Neuronal stem cell (in vitro differentiated cells): ENCODE measurements at regions not wholly inside any gene's neighbourhood (a gene's known extent, or its start where the extent isn't known, plus 50 kb on each side); places are given as distances from the start of the nearest gene placed in this dataset.

ENCODE experiments used
- DNase-seq: peaks from one replicate; pipeline ENCODE4 v3.0.0-alpha.2; 2013; ENCODE audit warnings: low spot score
- H2AFZ ChIP-seq: one replicate; pipeline ENCODE4 v1.6.1; 2013; ENCODE audit warnings: mild to moderate bottlenecking, low read length, inconsistent platforms
- H2AK5ac ChIP-seq: 2 replicates; pipeline ENCODE4 v1.6.1; 2013; ENCODE audit warnings: low read depth, mild to moderate bottlenecking, inconsistent platforms, low read length, moderate library complexity, mixed read lengths
- H2BK120ac ChIP-seq: 2 replicates; pipeline ENCODE4 v1.6.1; 2013; ENCODE audit warnings: low read depth, mild to moderate bottlenecking, inconsistent platforms, low read length, moderate library complexity, mixed read lengths
- H2BK12ac ChIP-seq: one replicate; pipeline ENCODE4 v1.6.1; 2013; ENCODE audit warnings: low read length, inconsistent platforms
- H2BK15ac ChIP-seq: 2 replicates; pipeline ENCODE4 v1.6.1; 2013; ENCODE audit warnings: mild to moderate bottlenecking, low read length, inconsistent platforms, mixed read lengths
- H2BK5ac ChIP-seq: one replicate; pipeline ENCODE4 v1.6.1; 2013; ENCODE audit warnings: inconsistent platforms, mild to moderate bottlenecking, low read length, moderate library complexity
- H3K14ac ChIP-seq: one replicate; pipeline ENCODE4 v1.6.1; 2013; ENCODE audit warnings: low read length, inconsistent platforms
- H3K18ac ChIP-seq: 2 replicates; pipeline ENCODE4 v1.6.1; 2013; ENCODE audit warnings: low read length, inconsistent platforms
- H3K23ac ChIP-seq: 2 replicates; pipeline ENCODE4 v1.6.1; 2013; ENCODE audit warnings: low read depth, mild to moderate bottlenecking, mixed read lengths, low read length, inconsistent platforms; ENCODE audit not compliant: poor library complexity
- H3K27ac ChIP-seq: replicated peaks from 3 replicates; pipeline ENCODE4 v1.5.1; 2013; ENCODE audit warnings: low read length, inconsistent platforms
- H3K27me3 ChIP-seq, 3 experiments: 2 replicates each; pipeline ENCODE4 v1.6.1; 2013; ENCODE audit warnings: low read length in 3 of 3, mild to moderate bottlenecking in 2 of 3, inconsistent platforms in 1 of 3, low read depth in 1 of 3, mixed read lengths in 1 of 3, moderate library complexity in 1 of 3; ENCODE audit not compliant: control insufficient read depth in 3 of 3, insufficient read depth in 3 of 3
- H3K36me3 ChIP-seq, 2 donors: replicated peaks in 1 of 2; 2 replicates each; pipeline ENCODE4 v1.6.1; 2013; ENCODE audit warnings: low read length in 2 of 2; ENCODE audit not compliant: control insufficient read depth in 2 of 2, insufficient read depth in 2 of 2
- H3K4ac ChIP-seq: 2 replicates; pipeline ENCODE4 v1.6.1; 2013; ENCODE audit warnings: inconsistent platforms, mild to moderate bottlenecking, low read length, moderate library complexity
- H3K4me1 ChIP-seq, 2 donors: 1 replicate in 1 of 2; 2 replicates in 1 of 2; pipeline ENCODE4 v1.6.1; 2013; ENCODE audit warnings: low read length in 2 of 2, low read depth in 1 of 2; ENCODE audit not compliant: control insufficient read depth in 2 of 2, insufficient read depth in 1 of 2
- H3K4me2 ChIP-seq: one replicate; pipeline ENCODE4 v1.6.1; 2013; ENCODE audit warnings: mild to moderate bottlenecking, low read length, inconsistent platforms; ENCODE audit not compliant: insufficient read depth, poor library complexity, severe bottlenecking
- H3K4me3 ChIP-seq, 2 donors: 2 replicates each; pipeline ENCODE4 v1.5.1; 2013; ENCODE audit warnings: low read length in 2 of 2, mild to moderate bottlenecking in 2 of 2, inconsistent platforms in 1 of 2, moderate library complexity in 1 of 2
- H3K79me1 ChIP-seq: one replicate; pipeline ENCODE4 v1.6.1; 2013; ENCODE audit warnings: low read depth, mild to moderate bottlenecking, inconsistent platforms, low read length, moderate library complexity
- H3K9ac ChIP-seq: one replicate; pipeline ENCODE4 v1.6.1; 2013; ENCODE audit warnings: mild to moderate bottlenecking, low read depth, low read length, inconsistent platforms; ENCODE audit not compliant: poor library complexity
- H3K9me3 ChIP-seq, 2 donors: replicated peaks in 1 of 2; 2 replicates each; pipeline versions ENCODE3 to v1.6.1; 2013; ENCODE audit warnings: low read length in 2 of 2, mild to moderate bottlenecking in 2 of 2, inconsistent platforms in 1 of 2, low read depth in 1 of 2, mixed read lengths in 1 of 2, moderate library complexity in 1 of 2; ENCODE audit not compliant: control insufficient read depth in 2 of 2, insufficient read depth in 1 of 2
- H4K8ac ChIP-seq: one replicate; pipeline ENCODE4 v1.6.1; 2013; ENCODE audit warnings: low read depth, mild to moderate bottlenecking, inconsistent platforms, low read length, moderate library complexity
- H4K91ac ChIP-seq: one replicate; pipeline ENCODE4 v1.6.1; 2013; ENCODE audit warnings: low read length, low read depth, mild to moderate bottlenecking, inconsistent platforms; ENCODE audit not compliant: poor library complexity
- WGBS, 2 donors: extraction: QIAGEN DNeasy Blood & Tissue Kit; methylation state at CpG; one replicate each; pipeline ENCODE4 v1.1.7; 2013; ENCODE audit warnings: missing lambda C conversion rate in 2 of 2, mixed read lengths in 1 of 2; ENCODE audit not compliant: insufficient read length in 2 of 2, insufficient replicate concordance in 1 of 2; ENCODE audit errors: extremely low coverage in 2 of 2; 5-methylcytosine and 5-hydroxymethylcytosine counted together

GRCh38 chr1:80258659-80259058 lies 1252.1 kb upstream of the ADGRL4 start:
- Histone ChIP-seq H2BK12ac (no peak overlapping the region), H3K27ac (no peak overlapping the region), H3K18ac (no peak overlapping the region), H2BK5ac (no peak overlapping the region), H2AK5ac (no peak overlapping the region), H4K91ac (no peak overlapping the region), H4K8ac (no peak overlapping the region), H3K4ac (no peak overlapping the region), H3K4me1 (peaks cover 0 to 5% of the 10 kb centered on the region in 2 donors), H3K36me3 (no peaks in the 10 kb centered on the region), H3K23ac (no peak overlapping the region), H2AFZ (peak overlapping the region; percentile 62), H2BK15ac (no peak overlapping the region), H3K9me3 (peaks cover 5 to 15% of the 10 kb centered on the region in 2 donors), H2BK120ac (no peak overlapping the region), H3K4me3 (no peak overlapping the region), H3K9ac (no peak overlapping the region), H3K14ac (no peak overlapping the region), H3K79me1 (no peaks in the 10 kb centered on the region), H3K27me3 (no peaks in the 10 kb centered on the region), H3K4me2 (no peak overlapping the region)
- DNase-seq: no peak
- WGBS, 2 donors: no CpG with 5 or more reads among the region's 1 CpG

- no peaks in the 10 kb centered on the region for H3K27me3 ChIP-seq
- H3K4me3 ChIP-seq: no peak overlapping the region
- H2BK120ac ChIP-seq: no peak overlapping the region
- H2AK5ac ChIP-seq: no peak overlapping the region
- no peak overlapping the region for H4K8ac ChIP-seq
- peaks cover 0 to 8% of the 10 kb centered on the region in 2 donors for H3K9me3 ChIP-seq
- no peak for DNase-seq
- H3K4me1 ChIP-seq: no peaks in the 10 kb centered on the region
- H2BK15ac ChIP-seq: no peak overlapping the region
- H4K91ac ChIP-seq: no peak overlapping the region
- no peak overlapping the region for H2BK12ac ChIP-seq
- H3K18ac ChIP-seq: no peak overlapping the region
- H3K9ac ChIP-seq: no peak overlapping the region
- no peak overlapping the region for H3K23ac ChIP-seq
- H3K79me1 ChIP-seq: no peaks in the 10 kb centered on the region
- no peak overlapping the region for H3K4me2 ChIP-seq
- no peak overlapping the region for H2BK5ac ChIP-seq
- H3K14ac ChIP-seq: no peak overlapping the region
- no peaks in the 10 kb centered on the region for H3K36me3 ChIP-seq
- no CpG with 5 or more reads among the region's 1 CpG for WGBS, 2 donors
- no peak overlapping the region for H3K27ac ChIP-seq
- no peak overlapping the region for H2AFZ ChIP-seq
- H3K4ac ChIP-seq: no peak overlapping the region
Observed at GRCh38 chr1:80251591-80251990, 1245.1 kb upstream of the ADGRL4 start.

- H3K4me2 ChIP-seq: no peak overlapping the region
- no peak overlapping the region for H3K18ac ChIP-seq
- no peak overlapping the region for H2BK5ac ChIP-seq
- H3K9ac ChIP-seq: no peak overlapping the region
- H4K91ac ChIP-seq: no peak overlapping the region
- no peak overlapping the region for H3K4me3 ChIP-seq
- no peaks in the 10 kb centered on the region for H3K4me1 ChIP-seq
- no peak overlapping the region for H2AK5ac ChIP-seq
- H3K27me3 ChIP-seq: no peaks in the 10 kb centered on the region
- no peak for DNase-seq
- no peak overlapping the region for H3K4ac ChIP-seq
- no peak overlapping the region for H3K23ac ChIP-seq
- H2BK15ac ChIP-seq: no peak overlapping the region
- H3K9me3 ChIP-seq: peaks cover 0 to 8% of the 10 kb centered on the region in 2 donors
- no peak overlapping the region for H2BK12ac ChIP-seq
- H2BK120ac ChIP-seq: no peak overlapping the region
- H4K8ac ChIP-seq: no peak overlapping the region
- no peak overlapping the region for H2AFZ ChIP-seq
- no peaks in the 10 kb centered on the region for H3K79me1 ChIP-seq
- H3K27ac ChIP-seq: no peak overlapping the region
- no peaks in the 10 kb centered on the region for H3K36me3 ChIP-seq
- no peak overlapping the region for H3K14ac ChIP-seq
Observed at GRCh38 chr1:80251171-80251570, 1244.6 kb upstream of the ADGRL4 start.

GRCh38 chr1:80250573-80251168 lies 1244.1 kb upstream of the ADGRL4 start:
- no peak overlapping the region for H3K14ac ChIP-seq
- no peak overlapping the region for H3K27ac ChIP-seq

More at GRCh38 chr1:80250573-80251168, 1244.1 kb upstream of the ADGRL4 start:
- no peaks in the 10 kb centered on the region for H3K27me3 ChIP-seq
- no peaks in the 10 kb centered on the region for H3K79me1 ChIP-seq
- no peak overlapping the region for H3K4me2 ChIP-seq
- no peaks in the 10 kb centered on the region for H3K4me1 ChIP-seq
- H2BK12ac ChIP-seq: no peak overlapping the region
- no peak overlapping the region for H3K4me3 ChIP-seq
- H2BK5ac ChIP-seq: no peak overlapping the region
- no peak overlapping the region for H2AFZ ChIP-seq
- H2BK15ac ChIP-seq: no peak overlapping the region
- H3K4ac ChIP-seq: no peak overlapping the region
- H3K18ac ChIP-seq: no peak overlapping the region
- peaks cover 0 to 8% of the 10 kb centered on the region in 2 donors for H3K9me3 ChIP-seq
- H2AK5ac ChIP-seq: no peak overlapping the region
- H3K9ac ChIP-seq: no peak overlapping the region
- H2BK120ac ChIP-seq: no peak overlapping the region
- no peak overlapping the region for H3K23ac ChIP-seq
- H3K36me3 ChIP-seq: no peaks in the 10 kb centered on the region
- 100% methylated on average over 1 of the region's 3 CpGs; no CpG with 5 or more reads in 1 of the 2 donors for WGBS, 2 donors
- no peak overlapping the region for H4K8ac ChIP-seq
- no peak for DNase-seq
- H4K91ac ChIP-seq: no peak overlapping the region
